ENCODE measurements at regions not wholly inside any gene's neighbourhood (a gene's known extent, or its start where the extent isn't known, plus 50 kb on each side); places are given as distances from the start of the nearest gene placed in this dataset.

GRCh38 chr7:22574754-22575520 lies 74.9 kb upstream of the STEAP1B start:
- 82 to 89% (median 84%) methylated on average over 9 of the region's 9 CpGs for WGBS, 4 donors

GRCh38 chr7:22572937-22573336 lies 72.9 kb upstream of the STEAP1B start:
- intact Hi-C loops (cut with DNase I), result no loop called here
- no peak overlapping the region for H3K27ac ChIP-seq
- H3K9me3 ChIP-seq, result no peaks in the 10 kb centered on the region
- H3K4me3 ChIP-seq, result no peak overlapping the region
- H3K27me3 ChIP-seq, result peaks cover 0 to 2% (median 0%) of the 10 kb centered on the region in 9 donors
- ATAC-seq, result no peak
- H3K4me1 ChIP-seq, result peaks cover 0 to 55% (median 8%) of the 10 kb centered on the region in 12 donors
- DNase-seq, result no peak
- H3K36me3 ChIP-seq, result peaks cover 0 to 9% (median 0%) of the 10 kb centered on the region in 9 donors
- TF ChIP-seq CTCF (IDR thresholded peaks at IDR 0.05) (no peak), POLR2A (IDR thresholded peaks at IDR 0.05) (no peak)
- WGBS, 4 donors, result 81 to 88% (median 82%) methylated on average over 6 to 7 of the region's 7 CpGs

More at GRCh38 chr7:22574754-22575520, 74.9 kb upstream of the STEAP1B start:
- H3K27ac ChIP-seq, result no peak overlapping the region
- DNase-seq (no peak), ATAC-seq (no peak)
- peaks cover 0 to 53% (median 8%) of the 10 kb centered on the region in 12 donors for H3K4me1 ChIP-seq
- no peak overlapping the region for H3K4me3 ChIP-seq
- TF ChIP-seq CTCF (IDR thresholded peaks at IDR 0.05) (no peak), POLR2A (IDR thresholded peaks at IDR 0.05) (no peak)
- peaks cover 0 to 9% (median 0%) of the 10 kb centered on the region in 9 donors for H3K36me3 ChIP-seq
- H3K9me3 ChIP-seq, result no peaks in the 10 kb centered on the region
- no peaks in the 10 kb centered on the region for H3K27me3 ChIP-seq
- intact Hi-C loops (cut with DNase I), result no loop called here

GRCh38 chr7:22572292-22572691 lies 72.3 kb upstream of the STEAP1B start:
- ATAC-seq, result no peak
- TF ChIP-seq POLR2A (IDR thresholded peaks at IDR 0.05) (no peak), CTCF (IDR thresholded peaks at IDR 0.05) (no peak)
- intact Hi-C loops (cut with DNase I), result no loop called here
- Histone ChIP-seq H3K27ac (no peak overlapping the region), H3K27me3 (peaks cover 0 to 4% (median 0%) of the 10 kb centered on the region in 9 donors), H3K4me1 (peaks cover 0 to 49% (median 5%) of the 10 kb centered on the region in 12 donors), H3K36me3 (peaks cover 0 to 9% (median 0%) of the 10 kb centered on the region in 9 donors), H3K4me3 (no peak overlapping the region), H3K9me3 (no peaks in the 10 kb centered on the region)
- 85 to 90% (median 89%) methylated on average over 8 of the region's 8 CpGs for whole genome bisulfite sequencing, 4 donors
- DNase-seq, result no peak

GRCh38 chr7:22571766-22572165 lies 71.8 kb upstream of the STEAP1B start:
- intact Hi-C loops (cut with DNase I), result no loop called here
- no peaks in the 10 kb centered on the region for H3K9me3 ChIP-seq
- DNase-seq (no peak), ATAC-seq (peak in 2 of 4 donors; percentile 18 to 44)
- 91 to 97% (median 93%) methylated on average over 4 of the region's 4 CpGs for WGBS, 4 donors
- peaks cover 0 to 43% (median 0%) of the 10 kb centered on the region in 12 donors for H3K4me1 ChIP-seq
- H3K27me3 ChIP-seq, result peaks cover 0 to 4% (median 0%) of the 10 kb centered on the region in 9 donors
- no peak overlapping the region for H3K4me3 ChIP-seq
- no peak overlapping the region for H3K27ac ChIP-seq
- peaks cover 0 to 9% (median 0%) of the 10 kb centered on the region in 9 donors for H3K36me3 ChIP-seq
- TF ChIP-seq CTCF (IDR thresholded peaks at IDR 0.05) (no peak), POLR2A (IDR thresholded peaks at IDR 0.05) (no peak)
